Spleen (tissue), 7 donors: ENCODE measurements at regions not wholly inside any gene's neighbourhood (a gene's known extent, or its start where the extent isn't known, plus 50 kb on each side); places are given as distances from the start of the nearest gene placed in this dataset.

Experiments used
- POLR2A ChIP-seq, 3 donors: fragments of 450-650 bp; IDR thresholded peaks; one replicate each; pipeline ENCODE4 v1.5.1; 2017; ENCODE audit warnings: antibody characterized with exemption in 3 of 3, mild to moderate bottlenecking in 1 of 3
- POLR2AphosphoS5 ChIP-seq, 3 donors: sonication (generic); formaldehyde crosslinking; IDR thresholded peaks; one replicate each; pipeline ENCODE4 v1.5.1; 2017; ENCODE audit warnings: antibody characterized with exemption in 3 of 3
- TF ChIP-seq, protein P1 (sequence below), 11 experiments: fragments of 200-600 bp in 7 of 11; fragments of 450-650 bp in 4 of 11; sonication (generic) in 4 of 11; IDR thresholded peaks in 8 of 11; conservative IDR thresholded peaks in 3 of 11; 1 replicate in 7 of 11; 2 replicates in 4 of 11; pipeline versions ENCODE4 v1.4.0 to v1.8.0; 2016 to 2021; ENCODE audit warnings: antibody characterized with exemption in 11 of 11, inconsistent platforms in 4 of 11, mild to moderate bottlenecking in 1 of 11
- donor health status: DM: no; HTN: no; CAD: no; lungs with moderate emphysema.
- donor health status: DM: no; HTN: no; CAD: no.
- donor health status: DM: no; HTN: no; CAD: no.

DNA sequence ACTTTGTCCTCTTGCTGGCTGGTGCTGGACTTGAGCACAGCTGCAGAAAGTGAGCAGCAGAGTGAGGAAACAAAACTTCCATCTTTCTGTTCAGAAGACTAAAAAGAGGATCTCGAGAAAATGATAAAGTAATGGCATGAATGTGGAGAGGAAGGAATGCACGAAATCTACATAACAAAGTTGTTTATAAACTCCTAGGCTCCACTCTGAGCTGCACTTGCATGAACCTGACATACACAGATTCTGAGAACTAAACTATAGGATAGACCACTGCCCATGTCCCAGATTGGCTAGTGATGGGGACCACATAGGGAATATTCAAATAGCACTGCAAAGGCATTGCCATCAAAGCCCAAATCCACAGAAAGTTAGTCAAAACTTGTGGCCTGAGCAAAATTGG, 121.1 kb upstream of the MON1B start:
- TF ChIP-seq POLR2AphosphoS5 (IDR thresholded peaks at IDR 0.05) (no peak), POLR2A (IDR thresholded peaks at IDR 0.05) (no peak)
- TF ChIP-seq, protein P1, sequence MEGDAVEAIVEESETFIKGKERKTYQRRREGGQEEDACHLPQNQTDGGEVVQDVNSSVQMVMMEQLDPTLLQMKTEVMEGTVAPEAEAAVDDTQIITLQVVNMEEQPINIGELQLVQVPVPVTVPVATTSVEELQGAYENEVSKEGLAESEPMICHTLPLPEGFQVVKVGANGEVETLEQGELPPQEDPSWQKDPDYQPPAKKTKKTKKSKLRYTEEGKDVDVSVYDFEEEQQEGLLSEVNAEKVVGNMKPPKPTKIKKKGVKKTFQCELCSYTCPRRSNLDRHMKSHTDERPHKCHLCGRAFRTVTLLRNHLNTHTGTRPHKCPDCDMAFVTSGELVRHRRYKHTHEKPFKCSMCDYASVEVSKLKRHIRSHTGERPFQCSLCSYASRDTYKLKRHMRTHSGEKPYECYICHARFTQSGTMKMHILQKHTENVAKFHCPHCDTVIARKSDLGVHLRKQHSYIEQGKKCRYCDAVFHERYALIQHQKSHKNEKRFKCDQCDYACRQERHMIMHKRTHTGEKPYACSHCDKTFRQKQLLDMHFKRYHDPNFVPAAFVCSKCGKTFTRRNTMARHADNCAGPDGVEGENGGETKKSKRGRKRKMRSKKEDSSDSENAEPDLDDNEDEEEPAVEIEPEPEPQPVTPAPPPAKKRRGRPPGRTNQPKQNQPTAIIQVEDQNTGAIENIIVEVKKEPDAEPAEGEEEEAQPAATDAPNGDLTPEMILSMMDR (IDR thresholded peaks at IDR 0.05 in 8 of 11, conservative IDR thresholded peaks at IDR 0.05 in 3 of 11): no peak
